ENCODE measurements at regions not wholly inside any gene's neighbourhood (a gene's known extent, or its start where the extent isn't known, plus 50 kb on each side); places are given as distances from the start of the nearest gene placed in this dataset.
A peak's percentile ranks its signal among the peaks of the same experiment; 100 is the strongest.
"Not testable (repeated sequence)": the region's sequence is repeated elsewhere in the genome, so short reads cannot be mapped to it uniquely, and the experiment has no call there.

DNA sequence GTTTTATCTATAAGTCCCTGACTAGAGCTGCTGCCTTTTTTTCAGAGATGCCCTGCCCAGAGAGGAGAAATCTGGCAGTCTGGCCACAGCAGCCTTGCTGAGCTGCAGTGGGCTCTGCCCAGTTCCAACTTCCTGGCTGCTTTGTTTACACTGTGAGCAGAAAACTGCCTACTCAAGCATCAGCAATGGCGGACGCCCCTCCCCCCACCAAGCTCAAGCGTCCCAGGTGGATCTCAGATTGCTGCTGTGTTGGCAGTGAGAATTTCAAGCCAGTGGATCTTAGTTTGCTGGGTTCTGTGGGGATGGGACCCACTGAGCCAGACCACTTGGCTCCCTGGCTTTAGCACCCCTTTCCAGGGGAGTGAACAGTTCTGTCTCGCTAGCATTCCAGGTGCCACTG lies 247.9 kb upstream of the PGRMC2 start:
- FAIRE-seq = not testable (repeated sequence)

DNA sequence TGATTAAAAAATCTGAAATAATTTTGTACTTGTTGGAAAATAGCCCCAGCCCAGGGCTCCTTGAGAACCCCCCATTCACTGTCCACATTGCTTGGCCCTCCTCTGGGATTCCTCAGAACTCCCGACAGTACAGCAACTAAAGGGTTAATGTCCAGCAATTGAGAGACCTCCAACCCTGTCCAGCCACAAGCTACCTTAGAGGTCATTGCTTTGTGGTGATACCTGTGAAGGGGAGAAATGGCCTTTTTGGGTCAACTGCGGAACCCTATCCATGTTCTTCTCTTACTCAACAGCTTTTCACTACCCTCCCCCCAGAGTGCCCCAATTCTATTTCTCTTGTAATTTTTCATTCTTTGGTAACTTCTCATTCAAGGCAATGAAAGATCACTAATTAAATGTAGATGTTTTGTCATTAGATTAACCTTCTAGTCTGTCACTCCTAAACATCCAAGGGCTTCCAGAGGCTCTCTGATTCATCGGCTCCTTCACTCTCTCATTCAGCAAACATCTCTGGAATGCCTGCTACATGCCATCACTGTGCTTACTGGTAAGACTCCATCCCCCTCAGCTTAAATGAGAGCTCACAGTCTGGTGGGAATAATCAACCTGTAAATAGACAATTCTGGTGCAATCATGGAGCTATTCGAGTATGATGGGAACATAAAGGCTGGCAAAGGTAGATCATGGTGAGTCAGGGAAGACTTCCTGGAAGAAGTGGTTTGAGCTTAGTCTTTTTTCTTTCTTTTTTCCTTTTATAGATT lies 241.4 kb upstream of the PGRMC2 start:
- no peaks in the 10 kb centered on the region for H3K9me1 ChIP-seq (ENCODE audit: control insufficient read depth, insufficient read depth, low read length)
- H3K9me3 ChIP-seq (replicated peaks; ENCODE audit: control insufficient read depth, insufficient read depth, low read depth, low read length) = no peaks in the 10 kb centered on the region
- H3K27ac ChIP-seq (ENCODE audit: extremely low read depth, low read depth, low read length) = no peak overlapping the region
- DNase-seq (ENCODE audit: extremely low read depth in 1 of 4, low spot score in 3 of 4) (no peak), FAIRE-seq (no peak), ATAC-seq (no peak)
- no peaks in the 10 kb centered on the region for H3K79me2 ChIP-seq (ENCODE audit: control insufficient read depth, insufficient read depth, low read length)
- BruUV-seq (replicated peaks) = no TSS peak
- no peaks in the 10 kb centered on the region for H4K20me1 ChIP-seq (replicated peaks; ENCODE audit: control insufficient read depth, insufficient read depth, low read length)
- no peak overlapping the region for H2AFZ ChIP-seq (ENCODE audit: low read depth, low read length)
- ChIA-PET CTCF (ENCODE audit: low intra/inter-chr PET ratio) (interaction anchor here (0.7 kb wide), 1 partner anchor 34 kb away, joined by 3 read pairs; no protein-coding TSS in a partner anchor), POLR2A (interaction anchor here (0.9 to 1.4 kb wide), 4 partner anchors 9 to 24 kb away, joined by 3 to 4 read pairs (median 4); no protein-coding TSS in a partner anchor)
- peaks cover 3 to 6% of the 10 kb centered on the region in 2 experiments; a peak in 3 of 5 replicates for H3K4me1 ChIP-seq (replicated peaks in 1 of 2; ENCODE audit: control insufficient read depth in 2 of 2, insufficient read depth in 2 of 2, low read length in 2 of 2)
- in situ Hi-C loops (cut with MboI) = no loop called here
- intact Hi-C loops (cut with micrococcal nuclease) = no loop called here
- 72% methylated on average over 4 of the region's 4 CpGs for WGBS (ENCODE audit: insufficient coverage, low coverage, missing lambda C conversion rate)
- no peak overlapping the region for H3K4me2 ChIP-seq (ENCODE audit: insufficient read depth, low read length)
- no peaks in the 10 kb centered on the region for H3K27me3 ChIP-seq (ENCODE audit: control insufficient read depth in 2 of 2, insufficient read depth in 2 of 2, low read length in 2 of 2)
- H3K36me3 ChIP-seq (ENCODE audit: control insufficient read depth, insufficient read depth, low read length) = no peaks in the 10 kb centered on the region
- TF ChIP-seq RBM25 (IDR thresholded peaks at IDR 0.05; ENCODE audit: low read depth, low read length, severe bottlenecking) (peak; percentile 58), TAF15 (IDR thresholded peaks at IDR 0.05; ENCODE audit: low read depth, low read length) (no peak), ZFP36 (IDR thresholded peaks at IDR 0.05; ENCODE audit: low read depth, low read length, partially characterized antibody) (peak; percentile 92)
- no peak overlapping the region for H3K4me3 ChIP-seq
- no peak overlapping the region for H3K9ac ChIP-seq (ENCODE audit: insufficient read depth in 1 of 2, low read depth in 2 of 2, low read length in 2 of 2)

More for the DNA sequence above, 247.9 kb upstream of the PGRMC2 start:
- H3K4me3 ChIP-seq; in situ Hi-C loops (cut with MboI); ATAC-seq; CTCF ChIA-PET (ENCODE audit: low intra/inter-chr PET ratio); DNase-seq (ENCODE audit: extremely low read depth in 1 of 4, low spot score in 3 of 4); H3K4me2 ChIP-seq (ENCODE audit: insufficient read depth, low read length); H3K36me3 ChIP-seq (ENCODE audit: control insufficient read depth, insufficient read depth, low read length); H3K4me1 ChIP-seq (replicated peaks in 1 of 2; ENCODE audit: control insufficient read depth in 2 of 2, insufficient read depth in 2 of 2, low read length in 2 of 2); H3K9me1 ChIP-seq (ENCODE audit: control insufficient read depth, insufficient read depth, low read length); intact Hi-C loops (cut with micrococcal nuclease); H3K79me2 ChIP-seq (ENCODE audit: control insufficient read depth, insufficient read depth, low read length); H3K27me3 ChIP-seq (ENCODE audit: control insufficient read depth in 2 of 2, insufficient read depth in 2 of 2, low read length in 2 of 2); H4K20me1 ChIP-seq (replicated peaks; ENCODE audit: control insufficient read depth, insufficient read depth, low read length); BruUV-seq (replicated peaks); H3K27ac ChIP-seq (ENCODE audit: extremely low read depth, low read depth, low read length); H3K9ac ChIP-seq (ENCODE audit: insufficient read depth in 1 of 2, low read depth in 2 of 2, low read length in 2 of 2); H3K9me3 ChIP-seq (replicated peaks; ENCODE audit: control insufficient read depth, insufficient read depth, low read depth, low read length): not testable (repeated sequence)
- 52% methylated on average over 4 of the region's 4 CpGs for WGBS (ENCODE audit: insufficient coverage, low coverage, missing lambda C conversion rate)
- peak overlapping the region; percentile 55; the same call in 1 of the 2 replicates for H2AFZ ChIP-seq (ENCODE audit: low read depth, low read length)
- POLR2A ChIA-PET = interaction anchor here (0.6 kb wide), 1 partner anchor 142 kb away, joined by 4 read pairs; no protein-coding TSS in a partner anchor
- TF ChIP-seq YY1 (IDR thresholded peaks at IDR 0.05; ENCODE audit: borderline replicate concordance in 1 of 3, control insufficient read depth in 1 of 3, extremely low read depth in 1 of 3, insufficient read depth in 3 of 3, insufficient read length in 1 of 3, insufficient replicate concordance in 2 of 3, low read depth in 1 of 3, low read length in 2 of 3) (peak; percentile 9 to 81 (median 37)), MAFK (IDR thresholded peaks at IDR 0.05; ENCODE audit: low read length) (0 out of 2 replicates have a peak, but pooled peaks have one; percentile 5), FOXK2 (conservative IDR thresholded peaks at IDR 0.05 in 1 of 2, IDR thresholded peaks at IDR 0.05 in 1 of 2; ENCODE audit: low read depth in 2 of 2) (peak; percentile 58 to 75; a peak in 3 of 4 replicates), NFE2 (IDR thresholded peaks at IDR 0.05; ENCODE audit: low read depth) (0 out of 2 replicates have a peak, but pooled peaks have one; percentile 5)
